ENCODE measurements at regions not wholly inside any gene's neighbourhood (a gene's known extent, or its start where the extent isn't known, plus 50 kb on each side); places are given as distances from the start of the nearest gene placed in this dataset.

DNA sequence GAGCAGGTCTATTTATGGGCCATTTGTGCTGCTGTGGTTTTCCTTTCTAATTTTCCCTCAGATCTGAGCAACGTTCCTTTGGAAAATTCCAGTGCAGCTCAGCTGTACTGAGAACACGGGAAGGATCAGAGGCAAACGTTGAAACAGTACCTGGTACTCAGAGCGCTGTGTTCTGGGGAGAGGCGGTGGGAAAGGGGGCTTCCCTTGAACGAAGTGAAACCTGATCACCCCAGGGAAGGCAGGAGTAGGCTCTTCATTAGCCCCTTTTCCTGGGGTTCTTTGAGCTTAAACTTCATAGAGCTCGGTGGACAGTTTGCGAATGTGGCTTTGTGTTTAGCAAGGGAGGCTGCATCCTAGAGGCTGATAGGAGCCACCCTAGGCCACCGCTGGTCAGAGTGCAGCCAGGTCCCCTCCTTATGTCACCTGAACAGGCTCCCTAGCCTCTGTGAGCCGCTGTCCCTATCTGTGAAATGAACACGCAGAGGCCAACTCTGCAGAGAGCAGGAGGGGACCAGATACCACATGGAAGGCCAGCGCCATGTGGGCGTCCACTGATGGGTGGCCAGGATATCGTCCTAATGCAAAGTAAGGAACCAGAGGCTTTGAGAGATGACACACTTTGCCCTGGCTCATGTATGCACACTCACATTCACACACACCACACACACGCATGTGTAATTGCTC lies 1464.8 kb downstream of the BRD1 start:
- TF ChIP-seq CTCF (IDR thresholded peaks at IDR 0.05) = no peak
- no peak for TF ChIP-seq ZFX (IDR thresholded peaks at IDR 0.05; ENCODE audit: borderline replicate concordance)
